Skeletal muscle tissue (tissue), 3 donors: ENCODE measurements at regions not wholly inside any gene's neighbourhood (a gene's known extent, or its start where the extent isn't known, plus 50 kb on each side); places are given as distances from the start of the nearest gene placed in this dataset.
"Not testable (repeated sequence)": the region's sequence is repeated elsewhere in the genome, so short reads cannot be mapped to it uniquely, and the experiment has no call there.

ENCODE experiments used
- H3K27ac ChIP-seq: one replicate; pipeline ENCODE4 v1.7.0; 2013; ENCODE audit warnings: mild to moderate bottlenecking, low read depth, low read length, inconsistent platforms
- H3K27me3 ChIP-seq, 3 donors: one replicate each; pipeline ENCODE4 v1.7.0; 2013; ENCODE audit warnings: low read length in 3 of 3; ENCODE audit not compliant: control insufficient read depth in 3 of 3, insufficient read depth in 3 of 3
- H3K36me3 ChIP-seq, 3 donors: one replicate each; pipeline ENCODE4 v1.7.0; 2013; ENCODE audit warnings: low read length in 3 of 3; ENCODE audit not compliant: control insufficient read depth in 3 of 3, insufficient read depth in 3 of 3
- H3K4me1 ChIP-seq, 3 donors: one replicate each; pipeline ENCODE4 v1.7.0; 2013; ENCODE audit warnings: low read length in 3 of 3, mild to moderate bottlenecking in 3 of 3; ENCODE audit not compliant: control insufficient read depth in 3 of 3, insufficient read depth in 3 of 3
- H3K4me3 ChIP-seq, 3 donors: one replicate each; pipeline ENCODE4 v1.7.0; 2013; ENCODE audit warnings: low read length in 3 of 3
- H3K9ac ChIP-seq, 3 donors: one replicate each; pipeline ENCODE4 v1.7.0; 2013; ENCODE audit warnings: low read length in 3 of 3, mild to moderate bottlenecking in 3 of 3, moderate library complexity in 2 of 3, low read depth in 1 of 3
- H3K9me3 ChIP-seq, 3 donors: one replicate each; pipeline ENCODE4 v1.7.0; 2013; ENCODE audit warnings: low read length in 3 of 3; ENCODE audit not compliant: control insufficient read depth in 3 of 3
- donor health status: Osteomylitis.

- no peaks in the 10 kb centered on the region for H3K9me3 ChIP-seq
These were observed 80.8 kb downstream of the CAPZA3 start for GRCh38 chr12:18818579-18819268.

DNA sequence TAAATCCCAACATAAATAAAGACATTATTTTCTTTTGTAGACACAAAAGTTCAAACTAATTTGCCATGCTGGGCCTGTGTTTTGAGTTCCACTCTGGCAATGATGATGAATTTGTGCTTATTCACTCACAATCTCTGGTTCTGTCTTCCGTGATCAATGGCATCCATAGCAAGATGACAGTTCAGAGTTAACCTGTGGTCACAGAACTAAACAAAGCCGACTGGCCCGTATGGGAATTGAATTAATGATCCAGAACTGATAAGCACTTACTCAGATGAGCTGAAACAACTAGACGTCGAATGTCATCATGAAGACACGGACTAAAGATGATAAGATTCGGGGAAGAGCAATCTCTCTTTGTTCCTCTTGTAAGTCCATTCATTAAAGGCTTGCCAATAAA is 81.6 kb downstream of the CAPZA3 start:
- Histone ChIP-seq H3K4me3 (no peak overlapping the region), H3K36me3 (no peaks in the 10 kb centered on the region), H3K9ac (no peak overlapping the region), H3K4me1 (no peaks in the 10 kb centered on the region), H3K27ac (no peak overlapping the region), H3K27me3 (no peaks in the 10 kb centered on the region), H3K9me3 (no peaks in the 10 kb centered on the region)

More at GRCh38 chr12:18818579-18819268, 80.8 kb downstream of the CAPZA3 start:
- Histone ChIP-seq H3K4me1 (no peaks in the 10 kb centered on the region), H3K4me3 (no peak overlapping the region), H3K27ac (no peak overlapping the region), H3K9ac (no peak overlapping the region), H3K27me3 (no peaks in the 10 kb centered on the region), H3K36me3 (no peaks in the 10 kb centered on the region)

DNA sequence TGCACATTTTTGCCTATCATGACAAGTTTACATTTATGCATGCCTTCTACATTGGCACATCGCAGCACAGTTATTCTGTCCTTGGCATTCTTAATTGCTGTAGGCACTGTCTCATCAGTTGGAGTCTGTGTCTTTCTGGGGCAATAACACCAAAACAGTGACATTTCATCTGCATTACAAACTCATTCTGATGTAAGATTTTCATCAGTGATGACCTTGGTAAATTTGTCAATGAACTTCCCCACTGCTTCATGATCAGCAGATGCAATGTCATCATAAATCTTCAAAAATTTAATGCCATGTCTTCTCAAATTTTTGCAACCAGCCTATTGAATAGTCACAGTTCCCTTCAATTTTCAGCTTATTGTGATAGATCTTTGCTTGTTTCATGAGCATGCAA is 85.5 kb downstream of the CAPZA3 start:
- H3K36me3 ChIP-seq = no peaks in the 10 kb centered on the region
- H3K9ac ChIP-seq = no peak overlapping the region
- H3K27ac ChIP-seq = no peak overlapping the region
- H3K9me3 ChIP-seq = no peaks in the 10 kb centered on the region
- H3K4me1 ChIP-seq = no peaks in the 10 kb centered on the region
- H3K4me3 ChIP-seq = no peak overlapping the region
- H3K27me3 ChIP-seq = no peaks in the 10 kb centered on the region

GRCh38 chr12:18824287-18824686 is 86.4 kb downstream of the CAPZA3 start:
- no peak overlapping the region for H3K4me3 ChIP-seq
- H3K36me3 ChIP-seq = no peaks in the 10 kb centered on the region
- H3K27me3 ChIP-seq = no peaks in the 10 kb centered on the region
- no peak overlapping the region for H3K9ac ChIP-seq
- H3K27ac ChIP-seq = no peak overlapping the region
- H3K4me1 ChIP-seq = no peaks in the 10 kb centered on the region
- no peaks in the 10 kb centered on the region for H3K9me3 ChIP-seq

DNA sequence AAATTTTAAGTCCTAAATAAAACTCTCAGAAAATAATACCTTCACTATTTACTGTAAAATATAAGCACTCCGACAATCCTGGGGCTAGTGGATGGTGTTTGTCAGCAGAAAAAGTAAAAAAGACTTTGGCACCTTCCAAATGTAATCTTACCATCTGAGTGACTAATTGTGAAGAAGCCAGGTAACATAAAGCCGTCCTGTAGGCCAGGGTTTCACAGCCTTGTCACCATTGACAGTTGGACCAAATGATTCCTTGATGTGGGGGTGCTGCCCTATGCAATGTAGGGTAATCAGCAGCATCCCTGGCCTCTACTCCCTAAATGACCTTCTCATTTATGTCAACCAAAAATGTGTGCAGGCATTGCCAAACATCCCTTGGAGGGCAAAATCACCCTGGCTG is 87.2 kb downstream of the CAPZA3 start:
- H3K4me1 ChIP-seq = no peaks in the 10 kb centered on the region
- no peaks in the 10 kb centered on the region for H3K36me3 ChIP-seq
- H3K27ac ChIP-seq = no peak overlapping the region
- no peak overlapping the region for H3K9ac ChIP-seq
- no peak overlapping the region for H3K4me3 ChIP-seq
- H3K9me3 ChIP-seq = no peaks in the 10 kb centered on the region
- no peaks in the 10 kb centered on the region for H3K27me3 ChIP-seq

GRCh38 chr12:18827913-18828312 is 90.0 kb downstream of the CAPZA3 start:
- no peaks in the 10 kb centered on the region for H3K4me1 ChIP-seq
- no peaks in the 10 kb centered on the region for H3K27me3 ChIP-seq
- no peak overlapping the region for H3K4me3 ChIP-seq
- no peaks in the 10 kb centered on the region for H3K36me3 ChIP-seq
- H3K9ac ChIP-seq = no peak overlapping the region
- H3K9me3 ChIP-seq = no peaks in the 10 kb centered on the region
- H3K27ac ChIP-seq = no peak overlapping the region

- Histone ChIP-seq H3K36me3 (no peaks in the 10 kb centered on the region), H3K4me3 (no peak overlapping the region), H3K27ac (no peak overlapping the region), H3K9ac (no peak overlapping the region), H3K27me3 (no peaks in the 10 kb centered on the region), H3K9me3 (no peaks in the 10 kb centered on the region), H3K4me1 (no peaks in the 10 kb centered on the region)
These were observed 90.6 kb downstream of the CAPZA3 start for GRCh38 chr12:18828483-18828882.

GRCh38 chr12:18828987-18829386 is 91.1 kb downstream of the CAPZA3 start:
- Histone ChIP-seq H3K9me3 (no peaks in the 10 kb centered on the region), H3K27ac (no peak overlapping the region), H3K4me1 (no peaks in the 10 kb centered on the region), H3K9ac (no peak overlapping the region), H3K27me3 (no peaks in the 10 kb centered on the region), H3K4me3 (no peak overlapping the region), H3K36me3 (no peaks in the 10 kb centered on the region)

- H3K4me1 ChIP-seq, H3K27me3 ChIP-seq, H3K9ac ChIP-seq, H3K4me3 ChIP-seq, H3K36me3 ChIP-seq, H3K27ac ChIP-seq, H3K9me3 ChIP-seq: not testable (repeated sequence)
These were observed 95.0 kb downstream of the CAPZA3 start for GRCh38 chr12:18832932-18833331.

- H3K4me3 ChIP-seq = no peak overlapping the region
- H3K4me1 ChIP-seq = no peaks in the 10 kb centered on the region
- H3K36me3 ChIP-seq = no peaks in the 10 kb centered on the region
- H3K27me3 ChIP-seq = no peaks in the 10 kb centered on the region
- no peak overlapping the region for H3K9ac ChIP-seq
- no peak overlapping the region for H3K27ac ChIP-seq
- H3K9me3 ChIP-seq = no peaks in the 10 kb centered on the region
These were observed 99.1 kb downstream of the CAPZA3 start for GRCh38 chr12:18837025-18837424.
